ENCODE measurements at regions not wholly inside any gene's neighbourhood (a gene's known extent, or its start where the extent isn't known, plus 50 kb on each side); places are given as distances from the start of the nearest gene placed in this dataset.

DNA sequence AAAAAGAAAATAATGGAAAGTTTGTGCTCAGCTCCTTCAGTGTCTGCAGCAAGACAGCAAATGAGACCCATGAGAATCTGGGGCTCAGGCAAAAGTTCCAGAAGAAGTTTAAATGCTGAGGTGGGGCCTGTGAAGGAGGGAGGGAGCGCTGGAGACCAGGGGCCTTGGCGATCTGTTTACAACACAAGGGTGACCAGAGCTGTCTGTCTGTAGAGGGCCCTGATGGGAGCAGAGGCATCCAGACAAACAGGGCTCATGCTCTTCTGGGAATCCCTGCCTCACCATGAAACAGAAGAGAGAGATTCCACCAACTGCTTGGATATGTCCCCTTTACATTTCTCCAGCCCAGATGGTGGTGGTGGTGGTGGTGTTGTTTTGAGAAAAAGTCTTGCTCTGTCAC lies 60.1 kb upstream of the GPCPD1 start:
- peak overlapping the region in 5 of 8 donors; percentile 25 to 73 (median 69) for H3K27ac ChIP-seq
- no peak overlapping the region for H3K4me3 ChIP-seq
- 84 to 100% (median 90%) methylated on average over 2 of the region's 2 CpGs for WGBS, 5 donors
- peaks cover 5 to 69% (median 28%) of the 10 kb centered on the region in 6 donors for H3K4me1 ChIP-seq
- no peaks in the 10 kb centered on the region for H3K27me3 ChIP-seq (replicated peaks in 1 of 7)
- intact Hi-C loops (cut with DNase I; ENCODE audit: low total_unique reads) = no loop called here
- DNase-seq = no peak
- no peaks in the 10 kb centered on the region for H3K9me3 ChIP-seq
- no peak for TF ChIP-seq POLR2AphosphoS5 (IDR thresholded peaks at IDR 0.05)
- TF ChIP-seq POLR2A (IDR thresholded peaks at IDR 0.05) = no peak
- TF ChIP-seq, protein P1, sequence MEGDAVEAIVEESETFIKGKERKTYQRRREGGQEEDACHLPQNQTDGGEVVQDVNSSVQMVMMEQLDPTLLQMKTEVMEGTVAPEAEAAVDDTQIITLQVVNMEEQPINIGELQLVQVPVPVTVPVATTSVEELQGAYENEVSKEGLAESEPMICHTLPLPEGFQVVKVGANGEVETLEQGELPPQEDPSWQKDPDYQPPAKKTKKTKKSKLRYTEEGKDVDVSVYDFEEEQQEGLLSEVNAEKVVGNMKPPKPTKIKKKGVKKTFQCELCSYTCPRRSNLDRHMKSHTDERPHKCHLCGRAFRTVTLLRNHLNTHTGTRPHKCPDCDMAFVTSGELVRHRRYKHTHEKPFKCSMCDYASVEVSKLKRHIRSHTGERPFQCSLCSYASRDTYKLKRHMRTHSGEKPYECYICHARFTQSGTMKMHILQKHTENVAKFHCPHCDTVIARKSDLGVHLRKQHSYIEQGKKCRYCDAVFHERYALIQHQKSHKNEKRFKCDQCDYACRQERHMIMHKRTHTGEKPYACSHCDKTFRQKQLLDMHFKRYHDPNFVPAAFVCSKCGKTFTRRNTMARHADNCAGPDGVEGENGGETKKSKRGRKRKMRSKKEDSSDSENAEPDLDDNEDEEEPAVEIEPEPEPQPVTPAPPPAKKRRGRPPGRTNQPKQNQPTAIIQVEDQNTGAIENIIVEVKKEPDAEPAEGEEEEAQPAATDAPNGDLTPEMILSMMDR (IDR thresholded peaks at IDR 0.05 in 8 of 11, conservative IDR thresholded peaks at IDR 0.05 in 3 of 11) = no peak
- H3K36me3 ChIP-seq = no peaks in the 10 kb centered on the region

DNA sequence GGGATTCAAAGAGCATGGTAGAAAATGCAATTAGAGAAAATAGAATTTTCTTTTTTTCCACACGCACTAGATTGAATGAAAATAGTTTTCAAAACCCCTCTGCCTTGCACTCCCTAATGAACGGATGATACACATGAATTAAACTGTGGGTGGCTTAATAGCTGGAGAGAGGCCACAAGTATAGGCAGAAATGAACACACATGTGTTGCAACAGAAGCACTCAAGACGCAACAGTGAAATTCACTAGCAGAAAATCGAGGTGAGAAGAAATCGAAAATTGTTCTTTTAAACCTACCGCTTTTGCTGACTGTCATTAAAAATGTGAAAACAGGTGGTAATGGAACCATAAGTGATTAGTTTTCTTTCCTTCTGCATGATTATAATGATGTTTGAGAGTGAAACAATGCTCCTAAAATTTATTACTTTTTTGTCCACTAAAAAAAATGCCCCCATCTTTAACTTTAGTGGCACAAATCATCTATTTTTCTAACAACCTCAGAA lies 59.3 kb upstream of the GPCPD1 start:
- TF ChIP-seq, protein P1 (IDR thresholded peaks at IDR 0.05 in 8 of 11, conservative IDR thresholded peaks at IDR 0.05 in 3 of 11) = no peak
- TF ChIP-seq POLR2AphosphoS5 (IDR thresholded peaks at IDR 0.05) = no peak
- TF ChIP-seq POLR2A (IDR thresholded peaks at IDR 0.05) = no peak
- no peak overlapping the region for H3K27ac ChIP-seq
- H3K27me3 ChIP-seq (replicated peaks in 1 of 7) = no peaks in the 10 kb centered on the region
- no peaks in the 10 kb centered on the region for H3K9me3 ChIP-seq
- DNase-seq = no peak
- WGBS, 5 donors = 65 to 90% (median 78%) methylated on average over 6 of the region's 6 CpGs
- H3K4me1 ChIP-seq = peaks cover 3 to 67% (median 20%) of the 10 kb centered on the region in 6 donors
- no peaks in the 10 kb centered on the region for H3K36me3 ChIP-seq
- no peak overlapping the region for H3K4me3 ChIP-seq
- intact Hi-C loops (cut with DNase I; ENCODE audit: low total_unique reads) = no loop called here

DNA sequence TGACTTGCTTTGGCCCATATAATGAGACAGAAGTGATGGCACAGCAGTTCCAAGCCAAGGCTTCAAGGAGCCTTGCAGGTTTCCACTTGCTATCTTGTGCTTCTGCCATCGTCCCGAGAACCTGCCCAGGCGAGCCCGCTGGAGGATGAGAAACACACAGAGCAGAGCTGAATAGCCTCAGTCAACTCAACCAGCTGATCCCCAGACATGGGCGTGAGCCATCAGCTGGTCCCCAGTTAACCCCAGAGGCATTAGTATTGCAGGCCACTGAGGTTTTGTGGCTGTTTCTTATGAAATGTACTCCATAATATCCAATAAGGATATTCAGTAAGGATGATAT lies 57.7 kb upstream of the GPCPD1 start:
- H3K4me1 ChIP-seq = peaks cover 0 to 56% (median 7%) of the 10 kb centered on the region in 6 donors
- DNase-seq = no peak
- H3K4me3 ChIP-seq = no peak overlapping the region
- intact Hi-C loops (cut with DNase I; ENCODE audit: low total_unique reads) = no loop called here
- WGBS, 5 donors = 83 to 99% (median 96%) methylated on average over 5 of the region's 5 CpGs
- no peaks in the 10 kb centered on the region for H3K9me3 ChIP-seq
- no peaks in the 10 kb centered on the region for H3K36me3 ChIP-seq
- TF ChIP-seq, protein P1 (IDR thresholded peaks at IDR 0.05 in 8 of 11, conservative IDR thresholded peaks at IDR 0.05 in 3 of 11) = no peak
- TF ChIP-seq POLR2AphosphoS5 (IDR thresholded peaks at IDR 0.05) (no peak), POLR2A (IDR thresholded peaks at IDR 0.05) (no peak)
- no peak overlapping the region for H3K27ac ChIP-seq
- no peaks in the 10 kb centered on the region for H3K27me3 ChIP-seq (replicated peaks in 1 of 7)

DNA sequence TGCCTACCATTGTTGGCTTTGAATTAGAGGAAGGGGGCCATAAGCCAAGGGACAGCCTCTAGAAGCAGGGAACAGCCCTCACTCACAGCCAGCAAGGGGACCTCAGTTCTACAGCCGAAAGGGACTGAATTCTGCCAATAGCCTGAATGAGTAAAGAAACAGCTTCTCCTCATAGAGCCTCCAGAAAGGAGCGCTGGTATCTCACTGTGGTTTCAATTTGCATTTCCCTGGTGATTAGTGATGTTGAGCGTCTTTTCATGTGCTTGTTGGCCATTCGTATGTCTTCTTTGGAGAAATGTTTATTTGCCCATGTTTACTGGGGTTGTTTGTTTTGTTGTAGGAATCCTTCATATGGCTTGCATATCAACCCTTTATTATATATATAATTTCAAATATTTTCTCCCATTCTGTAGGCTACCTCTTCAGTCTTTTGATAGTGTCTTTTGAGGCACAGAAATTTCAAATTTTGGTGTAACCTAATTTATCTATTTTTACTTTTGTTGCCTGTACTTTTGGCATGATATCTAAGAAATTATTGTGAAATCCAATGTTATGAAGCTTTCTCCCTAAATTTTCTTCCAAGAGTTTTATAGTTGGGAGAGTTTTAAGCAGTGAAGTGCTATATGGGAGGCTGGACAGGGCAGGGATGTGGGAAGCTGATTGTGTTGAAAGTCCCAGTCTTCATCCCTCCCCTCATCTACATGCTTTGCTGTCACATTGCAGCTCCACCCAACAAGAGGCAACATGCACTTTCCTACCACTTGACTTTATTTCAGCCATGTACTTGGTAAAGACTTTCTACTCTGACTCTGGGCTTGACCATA lies 57.1 kb upstream of the GPCPD1 start:
- no peak overlapping the region for H3K27ac ChIP-seq
- no peaks in the 10 kb centered on the region for H3K27me3 ChIP-seq (replicated peaks in 1 of 7)
- no peak for DNase-seq
- 72 to 85% (median 82%) methylated on average over 4 of the region's 4 CpGs for WGBS, 5 donors
- intact Hi-C loops (cut with DNase I; ENCODE audit: low total_unique reads) = no loop called here
- TF ChIP-seq POLR2AphosphoS5 (IDR thresholded peaks at IDR 0.05) (no peak), POLR2A (IDR thresholded peaks at IDR 0.05) (no peak)
- TF ChIP-seq, protein P1 (IDR thresholded peaks at IDR 0.05 in 8 of 11, conservative IDR thresholded peaks at IDR 0.05 in 3 of 11) = no peak
- no peaks in the 10 kb centered on the region for H3K9me3 ChIP-seq
- H3K36me3 ChIP-seq = no peaks in the 10 kb centered on the region
- H3K4me1 ChIP-seq = peaks cover 0 to 56% (median 7%) of the 10 kb centered on the region in 6 donors
- H3K4me3 ChIP-seq = no peak overlapping the region

Measured in spleen (tissue), 11 donors.